ENCODE measurements at regions not wholly inside any gene's neighbourhood (a gene's known extent, or its start where the extent isn't known, plus 50 kb on each side); places are given as distances from the start of the nearest gene placed in this dataset.
"Not testable (repeated sequence)": the region's sequence is repeated elsewhere in the genome, so short reads cannot be mapped to it uniquely, and the experiment has no call there.

GRCh38 chr5:92267830-92268229 lies 884.7 kb upstream of the ARRDC3 start:
- Histone ChIP-seq H4K8ac (ENCODE audit: low read depth, low read length) (no peak overlapping the region), H2AFZ (ENCODE audit: insufficient read depth, low read length, poor library complexity) (no peak overlapping the region), H4K91ac (ENCODE audit: low read depth, low read length) (no peak overlapping the region), H3K4me2 (ENCODE audit: low read length) (no peak overlapping the region), H2AK5ac (ENCODE audit: low read length) (no peak overlapping the region), H3K9me3 (ENCODE audit: insufficient read depth, low read depth, low read length) (no peaks in the 10 kb centered on the region), H3K14ac (ENCODE audit: low read length) (no peak overlapping the region), H3K27me3 (ENCODE audit: insufficient read depth, low read length) (no peaks in the 10 kb centered on the region), H3K79me2 (ENCODE audit: control insufficient read depth, insufficient read depth, low read length, poor library complexity) (no peaks in the 10 kb centered on the region), H2BK12ac (ENCODE audit: low read length) (no peak overlapping the region), H3K27ac (ENCODE audit: low read depth, low read length) (no peak overlapping the region), H3K23ac (ENCODE audit: low read length) (no peak overlapping the region), H2BK120ac (ENCODE audit: insufficient read depth, low read length, poor library complexity) (no peak overlapping the region), H2BK5ac (ENCODE audit: low read depth, low read length, poor library complexity) (no peak overlapping the region), H4K12ac (ENCODE audit: low read depth, low read length) (no peak overlapping the region), H3K9ac (ENCODE audit: low read length) (no peak overlapping the region), H3K4ac (ENCODE audit: low read depth, low read length) (no peak overlapping the region), H3K4me3 (ENCODE audit: low read depth, low read length) (peak overlapping the region; percentile 58), H3K79me1 (ENCODE audit: low read length) (no peaks in the 10 kb centered on the region), H3K36me3 (ENCODE audit: control insufficient read depth in 1 of 2, insufficient read depth in 2 of 2, low read length in 2 of 2) (no peaks in the 10 kb centered on the region), H3K18ac (ENCODE audit: low read length) (no peak overlapping the region), H3K4me1 (ENCODE audit: control insufficient read depth in 1 of 2, insufficient read depth in 2 of 2, low read length in 2 of 2) (no peaks in the 10 kb centered on the region)
- no CpG with 5 or more reads among the region's 4 CpGs for WGBS (ENCODE audit: extremely low coverage, insufficient coverage, insufficient read length)
- DNase-seq = no peak

- no CpG with 5 or more reads among the region's 3 CpGs for WGBS (ENCODE audit: extremely low coverage, insufficient coverage, insufficient read length)
Observed at GRCh38 chr5:92265804-92266203, 882.7 kb upstream of the ARRDC3 start.

GRCh38 chr5:92255605-92256004 lies 872.5 kb upstream of the ARRDC3 start:
- H3K27ac ChIP-seq (ENCODE audit: low read depth, low read length); H3K9me3 ChIP-seq (ENCODE audit: insufficient read depth, low read depth, low read length); H2BK5ac ChIP-seq (ENCODE audit: low read depth, low read length, poor library complexity); H2AK5ac ChIP-seq (ENCODE audit: low read length); H4K91ac ChIP-seq (ENCODE audit: low read depth, low read length); H3K36me3 ChIP-seq (ENCODE audit: control insufficient read depth in 1 of 2, insufficient read depth in 2 of 2, low read length in 2 of 2); H4K12ac ChIP-seq (ENCODE audit: low read depth, low read length); H3K4ac ChIP-seq (ENCODE audit: low read depth, low read length); H4K8ac ChIP-seq (ENCODE audit: low read depth, low read length); H3K4me1 ChIP-seq (ENCODE audit: control insufficient read depth in 1 of 2, insufficient read depth in 2 of 2, low read length in 2 of 2); DNase-seq; H3K4me3 ChIP-seq (ENCODE audit: low read depth, low read length); H3K79me2 ChIP-seq (ENCODE audit: control insufficient read depth, insufficient read depth, low read length, poor library complexity); H3K23ac ChIP-seq (ENCODE audit: low read length); H2AFZ ChIP-seq (ENCODE audit: insufficient read depth, low read length, poor library complexity); H3K9ac ChIP-seq (ENCODE audit: low read length); H3K27me3 ChIP-seq (ENCODE audit: insufficient read depth, low read length); H3K4me2 ChIP-seq (ENCODE audit: low read length); H3K18ac ChIP-seq (ENCODE audit: low read length); H3K79me1 ChIP-seq (ENCODE audit: low read length); H2BK12ac ChIP-seq (ENCODE audit: low read length); H2BK120ac ChIP-seq (ENCODE audit: insufficient read depth, low read length, poor library complexity); H3K14ac ChIP-seq (ENCODE audit: low read length): not testable (repeated sequence)

More at GRCh38 chr5:92265804-92266203, 882.7 kb upstream of the ARRDC3 start:
- no peak overlapping the region for H3K4me2 ChIP-seq (ENCODE audit: low read length)
- H2BK12ac ChIP-seq (ENCODE audit: low read length) = no peak overlapping the region
- H3K23ac ChIP-seq (ENCODE audit: low read length) = no peak overlapping the region
- H3K14ac ChIP-seq (ENCODE audit: low read length) = no peak overlapping the region
- H3K4ac ChIP-seq (ENCODE audit: low read depth, low read length) = no peak overlapping the region
- no peak overlapping the region for H4K91ac ChIP-seq (ENCODE audit: low read depth, low read length)
- no peak overlapping the region for H3K9ac ChIP-seq (ENCODE audit: low read length)
- no peak overlapping the region for H4K8ac ChIP-seq (ENCODE audit: low read depth, low read length)
- H3K18ac ChIP-seq (ENCODE audit: low read length) = no peak overlapping the region
- H3K79me1 ChIP-seq (ENCODE audit: low read length) = no peaks in the 10 kb centered on the region
- DNase-seq = no peak
- H3K27ac ChIP-seq (ENCODE audit: low read depth, low read length) = no peak overlapping the region
- H3K9me3 ChIP-seq (ENCODE audit: insufficient read depth, low read depth, low read length) = no peaks in the 10 kb centered on the region
- no peaks in the 10 kb centered on the region for H3K27me3 ChIP-seq (ENCODE audit: insufficient read depth, low read length)
- no peak overlapping the region for H2AFZ ChIP-seq (ENCODE audit: insufficient read depth, low read length, poor library complexity)
- H2AK5ac ChIP-seq (ENCODE audit: low read length) = no peak overlapping the region
- H3K79me2 ChIP-seq (ENCODE audit: control insufficient read depth, insufficient read depth, low read length, poor library complexity) = no peaks in the 10 kb centered on the region
- H3K4me1 ChIP-seq (ENCODE audit: control insufficient read depth in 1 of 2, insufficient read depth in 2 of 2, low read length in 2 of 2) = no peaks in the 10 kb centered on the region
- no peak overlapping the region for H2BK120ac ChIP-seq (ENCODE audit: insufficient read depth, low read length, poor library complexity)
- H3K4me3 ChIP-seq (ENCODE audit: low read depth, low read length) = no peak overlapping the region
- H3K36me3 ChIP-seq (ENCODE audit: control insufficient read depth in 1 of 2, insufficient read depth in 2 of 2, low read length in 2 of 2) = no peaks in the 10 kb centered on the region
- H4K12ac ChIP-seq (ENCODE audit: low read depth, low read length) = no peak overlapping the region
- H2BK5ac ChIP-seq (ENCODE audit: low read depth, low read length, poor library complexity) = no peak overlapping the region

- WGBS (ENCODE audit: extremely low coverage, insufficient coverage, insufficient read length) = no CpG with 5 or more reads among the region's 6 CpGs
- no peaks in the 10 kb centered on the region for H3K27me3 ChIP-seq (ENCODE audit: insufficient read depth, low read length)
- no peak overlapping the region for H3K9ac ChIP-seq (ENCODE audit: low read length)
- H2AK5ac ChIP-seq (ENCODE audit: low read length) = no peak overlapping the region
- no peak overlapping the region for H3K4me3 ChIP-seq (ENCODE audit: low read depth, low read length)
- no peak overlapping the region for H3K4ac ChIP-seq (ENCODE audit: low read depth, low read length)
- no peak overlapping the region for H3K27ac ChIP-seq (ENCODE audit: low read depth, low read length)
- no peaks in the 10 kb centered on the region for H3K79me1 ChIP-seq (ENCODE audit: low read length)
- no peak overlapping the region for H4K8ac ChIP-seq (ENCODE audit: low read depth, low read length)
- H3K79me2 ChIP-seq (ENCODE audit: control insufficient read depth, insufficient read depth, low read length, poor library complexity) = no peaks in the 10 kb centered on the region
- H4K12ac ChIP-seq (ENCODE audit: low read depth, low read length) = no peak overlapping the region
- H3K4me2 ChIP-seq (ENCODE audit: low read length) = no peak overlapping the region
- no peak overlapping the region for H3K23ac ChIP-seq (ENCODE audit: low read length)
- no peak overlapping the region for H2AFZ ChIP-seq (ENCODE audit: insufficient read depth, low read length, poor library complexity)
- H3K36me3 ChIP-seq (ENCODE audit: control insufficient read depth in 1 of 2, insufficient read depth in 2 of 2, low read length in 2 of 2) = no peaks in the 10 kb centered on the region
- no peak overlapping the region for H3K18ac ChIP-seq (ENCODE audit: low read length)
- H3K9me3 ChIP-seq (ENCODE audit: insufficient read depth, low read depth, low read length) = no peaks in the 10 kb centered on the region
- no peaks in the 10 kb centered on the region for H3K4me1 ChIP-seq (ENCODE audit: control insufficient read depth in 1 of 2, insufficient read depth in 2 of 2, low read length in 2 of 2)
- H2BK5ac ChIP-seq (ENCODE audit: low read depth, low read length, poor library complexity) = no peak overlapping the region
- no peak overlapping the region for H4K91ac ChIP-seq (ENCODE audit: low read depth, low read length)
- no peak overlapping the region for H2BK120ac ChIP-seq (ENCODE audit: insufficient read depth, low read length, poor library complexity)
- H3K14ac ChIP-seq (ENCODE audit: low read length) = no peak overlapping the region
- no peak overlapping the region for H2BK12ac ChIP-seq (ENCODE audit: low read length)
- DNase-seq = no peak
Observed at GRCh38 chr5:92248518-92248917, 865.4 kb upstream of the ARRDC3 start.

GRCh38 chr5:92242170-92242569 lies 859.1 kb upstream of the ARRDC3 start:
- Histone ChIP-seq H3K27me3 (ENCODE audit: insufficient read depth, low read length) (no peaks in the 10 kb centered on the region), H2AK5ac (ENCODE audit: low read length) (no peak overlapping the region)

More at GRCh38 chr5:92242170-92242569, 859.1 kb upstream of the ARRDC3 start:
- no peaks in the 10 kb centered on the region for H3K4me1 ChIP-seq (ENCODE audit: control insufficient read depth in 1 of 2, insufficient read depth in 2 of 2, low read length in 2 of 2)
- no peaks in the 10 kb centered on the region for H3K79me1 ChIP-seq (ENCODE audit: low read length)
- DNase-seq = no peak
- peaks cover 2% of the 10 kb centered on the region for H3K9me3 ChIP-seq (ENCODE audit: insufficient read depth, low read depth, low read length)
- no peak overlapping the region for H2BK12ac ChIP-seq (ENCODE audit: low read length)
- no peaks in the 10 kb centered on the region for H3K79me2 ChIP-seq (ENCODE audit: control insufficient read depth, insufficient read depth, low read length, poor library complexity)
- no peak overlapping the region for H3K23ac ChIP-seq (ENCODE audit: low read length)
- no peak overlapping the region for H2AFZ ChIP-seq (ENCODE audit: insufficient read depth, low read length, poor library complexity)
- H3K9ac ChIP-seq (ENCODE audit: low read length) = no peak overlapping the region
- H2BK120ac ChIP-seq (ENCODE audit: insufficient read depth, low read length, poor library complexity) = no peak overlapping the region
- no peak overlapping the region for H3K14ac ChIP-seq (ENCODE audit: low read length)
- H3K36me3 ChIP-seq (ENCODE audit: control insufficient read depth in 1 of 2, insufficient read depth in 2 of 2, low read length in 2 of 2) = no peaks in the 10 kb centered on the region
- H3K4ac ChIP-seq (ENCODE audit: low read depth, low read length) = no peak overlapping the region
- no peak overlapping the region for H3K4me2 ChIP-seq (ENCODE audit: low read length)
- no peak overlapping the region for H2BK5ac ChIP-seq (ENCODE audit: low read depth, low read length, poor library complexity)
- H4K12ac ChIP-seq (ENCODE audit: low read depth, low read length) = no peak overlapping the region
- H3K18ac ChIP-seq (ENCODE audit: low read length) = no peak overlapping the region
- no peak overlapping the region for H3K4me3 ChIP-seq (ENCODE audit: low read depth, low read length)
- H3K27ac ChIP-seq (ENCODE audit: low read depth, low read length) = no peak overlapping the region
- no peak overlapping the region for H4K91ac ChIP-seq (ENCODE audit: low read depth, low read length)
- no peak overlapping the region for H4K8ac ChIP-seq (ENCODE audit: low read depth, low read length)
